Osteoblast (primary cell): ENCODE measurements at regions not wholly inside any gene's neighbourhood (a gene's known extent, or its start where the extent isn't known, plus 50 kb on each side); places are given as distances from the start of the nearest gene placed in this dataset.
"Not testable (repeated sequence)": the region's sequence is repeated elsewhere in the genome, so short reads cannot be mapped to it uniquely, and the experiment has no call there.

Experiments used
- DNase-seq: peaks from one replicate; pipeline ENCODE4 v3.0.0; 2011; ENCODE audit warnings: low spot score, mixed read lengths; ENCODE audit not compliant: insufficient read length; ENCODE audit errors: missing footprints
- H2AFZ ChIP-seq: 2 replicates; pipeline ENCODE4 v1.6.0; 2011; ENCODE audit warnings: mild to moderate bottlenecking, low read length
- H3K27ac ChIP-seq: 2 replicates; pipeline ENCODE4 v1.5.1; 2011; ENCODE audit warnings: mild to moderate bottlenecking, low read depth, low read length, moderate library complexity
- H3K27me3 ChIP-seq: 2 replicates; pipeline ENCODE4 v1.6.0; 2012; ENCODE audit warnings: mild to moderate bottlenecking, control low read depth, inconsistent platforms, low read length, moderate library complexity; ENCODE audit not compliant: insufficient read depth
- H3K36me3 ChIP-seq: 2 replicates; pipeline ENCODE4 v1.5.1; 2011; ENCODE audit warnings: mild to moderate bottlenecking, low read length, control low read depth, moderate library complexity; ENCODE audit not compliant: insufficient read depth
- H3K4me1 ChIP-seq: 2 replicates; pipeline ENCODE4 v1.5.1; 2011; ENCODE audit warnings: mild to moderate bottlenecking, low read length, control low read depth, moderate library complexity; ENCODE audit not compliant: insufficient read depth
- H3K4me2 ChIP-seq: 2 replicates; pipeline ENCODE4 v1.6.0; 2011; ENCODE audit warnings: mild to moderate bottlenecking, low read length; ENCODE audit not compliant: insufficient read depth
- H3K4me3 ChIP-seq: fragments of 200-600 bp; sonication (generic); 3 replicates; pipeline ENCODE4 v1.5.1; 2012; ENCODE audit warnings: mild to moderate bottlenecking, low read length, inconsistent platforms; ENCODE audit not compliant: insufficient read depth
- H3K79me2 ChIP-seq: 2 replicates; pipeline ENCODE4 v1.6.0; 2012; ENCODE audit warnings: mild to moderate bottlenecking, low read length, control low read depth, inconsistent platforms; ENCODE audit not compliant: insufficient read depth
- H3K9me3 ChIP-seq: 2 replicates; pipeline ENCODE4 v1.5.1; 2011; ENCODE audit warnings: low read depth, low read length, control low read depth
- H4K20me1 ChIP-seq: 2 replicates; pipeline ENCODE4 v1.6.0; 2012; ENCODE audit warnings: mild to moderate bottlenecking, low read length, control low read depth; ENCODE audit not compliant: insufficient read depth
- CTCF ChIP-seq: IDR thresholded peaks from 2 replicates; pipeline ENCODE4 v1.5.1; 2011; ENCODE audit warnings: mild to moderate bottlenecking, low read depth, low read length, moderate library complexity; ENCODE audit errors: extremely low read depth

- no peak for DNase-seq
- no peak for TF ChIP-seq CTCF
- H3K9me3 ChIP-seq: no peaks in the 10 kb centered on the region
- H3K27ac ChIP-seq: no peak overlapping the region
- no peaks in the 10 kb centered on the region for H3K27me3 ChIP-seq
- H3K4me2 ChIP-seq: no peak overlapping the region
- H2AFZ ChIP-seq: no peak overlapping the region
- H3K79me2 ChIP-seq: no peaks in the 10 kb centered on the region
- H4K20me1 ChIP-seq: no peaks in the 10 kb centered on the region
- H3K4me1 ChIP-seq: no peaks in the 10 kb centered on the region
- H3K36me3 ChIP-seq: no peaks in the 10 kb centered on the region
- H3K4me3 ChIP-seq: no peak overlapping the region
Measured at GRCh38 chr9:7639471-7639870, 160.1 kb downstream of the DMAC1 start.

GRCh38 chr9:7636838-7637467, 162.6 kb downstream of the DMAC1 start:
- Histone ChIP-seq H3K4me3 (no peak overlapping the region), H3K36me3 (no peaks in the 10 kb centered on the region), H3K27ac (no peak overlapping the region), H2AFZ (no peak overlapping the region), H3K4me1 (no peaks in the 10 kb centered on the region), H3K27me3 (no peaks in the 10 kb centered on the region), H4K20me1 (no peaks in the 10 kb centered on the region), H3K9me3 (no peaks in the 10 kb centered on the region), H3K4me2 (no peak overlapping the region), H3K79me2 (no peaks in the 10 kb centered on the region)
- no peak for DNase-seq
- TF ChIP-seq CTCF: no peak

- H2AFZ ChIP-seq: no peak overlapping the region
- no peaks in the 10 kb centered on the region for H3K9me3 ChIP-seq
Measured at GRCh38 chr9:7636309-7636708, 163.3 kb downstream of the DMAC1 start.

GRCh38 chr9:7626571-7627029, 173.0 kb downstream of the DMAC1 start:
- H4K20me1 ChIP-seq, H3K27me3 ChIP-seq, H2AFZ ChIP-seq: not testable (repeated sequence)

More at GRCh38 chr9:7636309-7636708, 163.3 kb downstream of the DMAC1 start:
- TF ChIP-seq CTCF: no peak
- Histone ChIP-seq H3K79me2 (no peaks in the 10 kb centered on the region), H3K4me2 (no peak overlapping the region), H3K4me3 (no peak overlapping the region), H3K27me3 (no peaks in the 10 kb centered on the region), H3K4me1 (no peaks in the 10 kb centered on the region), H3K36me3 (no peaks in the 10 kb centered on the region), H4K20me1 (no peaks in the 10 kb centered on the region), H3K27ac (no peak overlapping the region)
- DNase-seq: no peak

More at GRCh38 chr9:7626571-7627029, 173.0 kb downstream of the DMAC1 start:
- not testable (repeated sequence) for DNase-seq, H3K4me2 ChIP-seq, H3K4me3 ChIP-seq, H3K27ac ChIP-seq, H3K9me3 ChIP-seq, H3K4me1 ChIP-seq, H3K79me2 ChIP-seq, H3K36me3 ChIP-seq
